AG10803 (cell line): ENCODE measurements at regions not wholly inside any gene's neighbourhood (a gene's known extent, or its start where the extent isn't known, plus 50 kb on each side); places are given as distances from the start of the nearest gene placed in this dataset.

Experiments
- DNase-seq: peaks from one replicate; pipeline ENCODE4 v3.0.0; 2010; ENCODE audit warnings: low read depth
- H3K4me3 ChIP-seq: 2 replicates; pipeline ENCODE4 v1.5.1; 2011; ENCODE audit warnings: mild to moderate bottlenecking, low read length, control low read depth
- CTCF ChIP-seq: conservative IDR thresholded peaks from 2 replicates; pipeline ENCODE4 v1.5.1; 2011; ENCODE audit warnings: mild to moderate bottlenecking, low read length, control low read depth, inconsistent platforms

GRCh38 chr3:116947148-116947547 lies 237.6 kb downstream of the TUSC7 start:
- H3K4me3 ChIP-seq = no peak overlapping the region
- no peak for TF ChIP-seq CTCF
- DNase-seq = no peak

GRCh38 chr3:116947809-116948208 lies 238.2 kb downstream of the TUSC7 start:
- TF ChIP-seq CTCF = no peak
- no peak overlapping the region for H3K4me3 ChIP-seq
- no peak for DNase-seq

GRCh38 chr3:116950301-116951055 lies 240.9 kb downstream of the TUSC7 start:
- no peak for DNase-seq
- no peak overlapping the region for H3K4me3 ChIP-seq
- TF ChIP-seq CTCF = no peak

GRCh38 chr3:116951610-116952009 lies 242.0 kb downstream of the TUSC7 start:
- DNase-seq = no peak
- no peak overlapping the region for H3K4me3 ChIP-seq
- TF ChIP-seq CTCF = no peak

GRCh38 chr3:116958291-116958690 lies 248.7 kb downstream of the TUSC7 start:
- no peak for DNase-seq
- TF ChIP-seq CTCF = no peak
- no peak overlapping the region for H3K4me3 ChIP-seq

- no peak for DNase-seq
- TF ChIP-seq CTCF = no peak
- H3K4me3 ChIP-seq = no peak overlapping the region
These were observed 251.5 kb downstream of the TUSC7 start for GRCh38 chr3:116961106-116961505.

GRCh38 chr3:116963802-116964201 lies 254.2 kb downstream of the TUSC7 start:
- no peak for DNase-seq
- TF ChIP-seq CTCF = no peak
- no peak overlapping the region for H3K4me3 ChIP-seq
